ENCODE measurements at regions not wholly inside any gene's neighbourhood (a gene's known extent, or its start where the extent isn't known, plus 50 kb on each side); places are given as distances from the start of the nearest gene placed in this dataset.

DNA sequence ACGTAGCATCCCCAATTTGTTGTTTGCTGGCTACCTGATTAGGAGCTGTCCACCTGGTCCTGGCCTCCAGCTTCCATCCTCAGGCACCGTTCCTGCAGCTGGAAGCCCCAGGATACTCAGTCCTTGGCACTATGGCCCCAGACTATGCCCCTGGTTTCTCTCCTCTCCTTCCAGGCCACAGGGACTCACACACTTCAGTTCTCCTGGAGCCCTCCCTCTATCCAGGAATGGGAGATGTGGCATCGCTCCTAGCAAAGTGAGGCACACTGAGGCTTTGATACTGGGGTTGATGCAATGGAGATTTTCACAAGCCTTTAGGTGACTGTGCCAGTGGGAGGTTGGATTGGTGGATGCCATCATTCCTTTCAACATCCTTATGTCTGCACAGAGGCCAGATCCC, 142.8 kb upstream of the B3GAT1 start:
- TF ChIP-seq, protein P1, sequence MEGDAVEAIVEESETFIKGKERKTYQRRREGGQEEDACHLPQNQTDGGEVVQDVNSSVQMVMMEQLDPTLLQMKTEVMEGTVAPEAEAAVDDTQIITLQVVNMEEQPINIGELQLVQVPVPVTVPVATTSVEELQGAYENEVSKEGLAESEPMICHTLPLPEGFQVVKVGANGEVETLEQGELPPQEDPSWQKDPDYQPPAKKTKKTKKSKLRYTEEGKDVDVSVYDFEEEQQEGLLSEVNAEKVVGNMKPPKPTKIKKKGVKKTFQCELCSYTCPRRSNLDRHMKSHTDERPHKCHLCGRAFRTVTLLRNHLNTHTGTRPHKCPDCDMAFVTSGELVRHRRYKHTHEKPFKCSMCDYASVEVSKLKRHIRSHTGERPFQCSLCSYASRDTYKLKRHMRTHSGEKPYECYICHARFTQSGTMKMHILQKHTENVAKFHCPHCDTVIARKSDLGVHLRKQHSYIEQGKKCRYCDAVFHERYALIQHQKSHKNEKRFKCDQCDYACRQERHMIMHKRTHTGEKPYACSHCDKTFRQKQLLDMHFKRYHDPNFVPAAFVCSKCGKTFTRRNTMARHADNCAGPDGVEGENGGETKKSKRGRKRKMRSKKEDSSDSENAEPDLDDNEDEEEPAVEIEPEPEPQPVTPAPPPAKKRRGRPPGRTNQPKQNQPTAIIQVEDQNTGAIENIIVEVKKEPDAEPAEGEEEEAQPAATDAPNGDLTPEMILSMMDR (conservative IDR thresholded peaks at IDR 0.05 in 1 of 2, IDR thresholded peaks at IDR 0.05 in 1 of 2; ENCODE audit: low read depth in 1 of 2, low read length in 2 of 2): no peak
- no peak for TF ChIP-seq EZH2 (IDR thresholded peaks at IDR 0.05; ENCODE audit: low read length, missing control alignments)
